GM10248 (cell line): ENCODE measurements at regions not wholly inside any gene's neighbourhood (a gene's known extent, or its start where the extent isn't known, plus 50 kb on each side); places are given as distances from the start of the nearest gene placed in this dataset.

Source experiments
- CTCF ChIA-PET: fragments of 300-600 bp; sonication (Branson Sonifier 250); formaldehyde crosslinking; extraction: SDS; loops from one replicate; lab custom pipeline; 2021; ENCODE audit warnings: antibody characterized with exemption; lab: Yijun Ruan, JAX
- POLR2A ChIA-PET: fragments of 350-650 bp; sonication (Branson Sonifier 250); formaldehyde crosslinking; extraction: SDS; loops from one replicate; lab custom pipeline; 2020; ENCODE audit warnings: antibody characterized with exemption; lab: Yijun Ruan, JAX
- DNase-seq: peaks from one replicate; pipeline ENCODE4 v3.0.0; 2012; ENCODE audit errors: extremely low spot score
- CTCF ChIP-seq: IDR thresholded peaks from 2 replicates; pipeline ENCODE4 v1.5.1; 2012; ENCODE audit warnings: mild to moderate bottlenecking, low read depth; ENCODE audit errors: extremely low read depth, missing control alignments, control extremely low read depth

GRCh38 chr2:120503206-120503792 is 157.4 kb downstream of the INHBB start:
- POLR2A ChIA-PET: no interaction called here
- CTCF ChIA-PET: no interaction called here
- DNase-seq: no peak
- no peak for TF ChIP-seq CTCF

- no peak for TF ChIP-seq CTCF
- POLR2A ChIA-PET: no interaction called here
- no peak for DNase-seq
- CTCF ChIA-PET: no interaction called here
Observed at GRCh38 chr2:120503793-120504571, 158.0 kb downstream of the INHBB start.

GRCh38 chr2:120504936-120505705 is 159.2 kb downstream of the INHBB start:
- no peak for DNase-seq
- CTCF ChIA-PET: no interaction called here
- POLR2A ChIA-PET: no interaction called here
- no peak for TF ChIP-seq CTCF

- no peak for DNase-seq
- ChIA-PET POLR2A (no interaction called here), CTCF (no interaction called here)
- TF ChIP-seq CTCF: no peak
Observed at GRCh38 chr2:120508567-120509041, 162.7 kb downstream of the INHBB start.

- ChIA-PET CTCF (no interaction called here), POLR2A (no interaction called here)
- TF ChIP-seq CTCF: no peak
- DNase-seq: no peak
Observed at GRCh38 chr2:120509213-120509815, 163.4 kb downstream of the INHBB start.
